Subcutaneous abdominal adipose tissue (tissue), 5 donors: ENCODE measurements at regions not wholly inside any gene's neighbourhood (a gene's known extent, or its start where the extent isn't known, plus 50 kb on each side); places are given as distances from the start of the nearest gene placed in this dataset.
A peak's percentile ranks its signal among the peaks of the same experiment; 100 is the strongest.
"Not testable (repeated sequence)": the region's sequence is repeated elsewhere in the genome, so short reads cannot be mapped to it uniquely, and the experiment has no call there.

Source experiments
- H3K27ac ChIP-seq: one replicate; pipeline ENCODE4 v1.7.0; 2013; ENCODE audit warnings: low read depth, mild to moderate bottlenecking, inconsistent platforms, low read length, moderate library complexity
- H3K27me3 ChIP-seq, 5 donors: one replicate each; pipeline ENCODE4 v1.7.0; 2013; ENCODE audit warnings: low read length in 5 of 5, inconsistent platforms in 1 of 5; ENCODE audit not compliant: control insufficient read depth in 5 of 5, insufficient read depth in 4 of 5
- H3K36me3 ChIP-seq, 5 donors: one replicate each; pipeline ENCODE4 v1.7.0; 2013; ENCODE audit warnings: low read length in 5 of 5; ENCODE audit not compliant: control insufficient read depth in 5 of 5, insufficient read depth in 5 of 5
- H3K4me1 ChIP-seq, 5 donors: one replicate each; pipeline ENCODE4 v1.7.0; 2013; ENCODE audit warnings: low read length in 5 of 5, mild to moderate bottlenecking in 3 of 5, moderate library complexity in 1 of 5; ENCODE audit not compliant: control insufficient read depth in 5 of 5, insufficient read depth in 5 of 5
- H3K4me3 ChIP-seq, 5 donors: one replicate each; pipeline ENCODE4 v1.7.0; 2013; ENCODE audit warnings: low read length in 5 of 5, low read depth in 1 of 5
- H3K9ac ChIP-seq, 5 donors: one replicate each; pipeline ENCODE4 v1.7.0; 2013; ENCODE audit warnings: low read length in 5 of 5, mild to moderate bottlenecking in 4 of 5, moderate library complexity in 3 of 5
- H3K9me3 ChIP-seq, 5 donors: one replicate each; pipeline ENCODE4 v1.7.0; 2013; ENCODE audit warnings: low read length in 5 of 5; ENCODE audit not compliant: control insufficient read depth in 5 of 5
- donor health status: healthy.
- donor health status: healthy.
- donor health status: healthy.
- donor health status: healthy.
- donor health status: healthy.

DNA sequence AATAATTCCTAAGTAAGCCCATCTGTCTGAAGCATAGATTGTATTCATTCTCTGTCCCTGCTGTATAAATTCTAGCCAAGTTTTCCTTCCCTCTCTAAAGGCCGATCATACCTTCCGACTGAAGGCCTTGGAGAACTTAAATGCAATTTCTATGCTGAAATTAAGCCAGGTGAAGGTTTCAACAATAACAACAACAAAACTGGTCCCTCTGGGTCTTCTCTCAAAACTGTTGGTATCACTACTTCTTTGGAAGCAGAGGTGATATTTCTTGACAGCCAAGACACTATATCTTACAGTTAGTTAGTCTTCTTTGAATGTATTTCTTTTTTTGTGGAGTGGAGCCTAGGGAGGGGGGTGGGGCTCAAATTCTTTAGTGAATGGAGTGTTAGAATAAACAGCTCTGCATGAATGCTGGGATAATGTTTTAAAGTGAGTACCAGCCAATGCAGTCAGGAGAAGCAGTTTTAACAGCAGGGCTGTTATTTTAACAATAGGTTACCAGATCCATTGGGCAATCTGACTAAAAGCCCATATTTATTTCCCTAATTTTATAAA, 508.9 kb downstream of the EBF1 start:
- Histone ChIP-seq H3K4me1 (peaks cover 2 to 25% (median 15%) of the 10 kb centered on the region in 5 donors), H3K9ac (peak overlapping the region in 1 of 5 donors; percentile 13), H3K4me3 (no peak overlapping the region), H3K9me3 (no peaks in the 10 kb centered on the region), H3K36me3 (no peaks in the 10 kb centered on the region), H3K27ac (no peak overlapping the region), H3K27me3 (no peaks in the 10 kb centered on the region)

DNA sequence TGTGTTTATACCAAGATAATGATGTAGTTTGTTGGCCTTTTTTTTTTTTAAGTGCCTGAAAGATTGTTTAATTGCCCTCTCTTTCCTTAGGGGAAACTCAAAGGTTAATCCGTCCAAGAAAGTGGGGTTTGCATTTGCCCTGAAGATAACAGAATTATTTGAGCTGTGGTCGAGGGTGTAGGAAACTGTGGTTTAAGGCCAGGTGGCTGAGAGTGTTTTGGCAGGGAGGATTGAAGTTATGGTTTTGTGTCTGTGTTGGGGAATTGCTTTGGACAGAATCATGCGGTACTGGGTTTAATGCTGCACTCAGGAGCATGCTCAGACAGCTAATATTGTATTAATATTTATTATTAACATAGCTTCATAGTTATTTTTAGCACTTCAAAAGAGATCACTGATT, 509.8 kb downstream of the EBF1 start:
- Histone ChIP-seq H3K27ac (no peak overlapping the region), H3K4me1 (peaks cover 2 to 25% (median 15%) of the 10 kb centered on the region in 5 donors), H3K36me3 (no peaks in the 10 kb centered on the region), H3K27me3 (no peaks in the 10 kb centered on the region), H3K9me3 (no peaks in the 10 kb centered on the region), H3K9ac (no peak overlapping the region), H3K4me3 (no peak overlapping the region)

DNA sequence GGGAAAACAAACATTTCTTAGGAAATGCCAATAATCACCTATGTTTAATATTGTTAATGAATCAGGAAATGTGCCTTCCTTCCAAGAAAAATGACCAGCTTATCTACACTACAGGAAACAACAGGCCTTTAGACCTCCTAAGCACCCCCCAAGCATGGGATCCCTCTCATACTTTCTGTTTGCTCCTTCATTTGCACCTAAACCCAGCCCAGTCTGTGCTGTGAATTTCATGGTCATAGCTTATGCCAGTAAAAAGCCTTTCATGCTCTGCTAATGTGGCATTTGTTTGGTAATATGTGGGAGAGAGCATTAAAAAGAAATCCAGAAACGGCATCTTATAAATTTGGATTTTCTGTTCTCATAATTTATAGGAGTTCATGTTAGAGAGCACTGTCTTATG, 511.1 kb downstream of the EBF1 start:
- Histone ChIP-seq H3K4me1 (peaks cover 2 to 25% (median 15%) of the 10 kb centered on the region in 5 donors), H3K36me3 (no peaks in the 10 kb centered on the region), H3K9ac (no peak overlapping the region), H3K4me3 (no peak overlapping the region), H3K27me3 (no peaks in the 10 kb centered on the region), H3K9me3 (no peaks in the 10 kb centered on the region), H3K27ac (no peak overlapping the region)

DNA sequence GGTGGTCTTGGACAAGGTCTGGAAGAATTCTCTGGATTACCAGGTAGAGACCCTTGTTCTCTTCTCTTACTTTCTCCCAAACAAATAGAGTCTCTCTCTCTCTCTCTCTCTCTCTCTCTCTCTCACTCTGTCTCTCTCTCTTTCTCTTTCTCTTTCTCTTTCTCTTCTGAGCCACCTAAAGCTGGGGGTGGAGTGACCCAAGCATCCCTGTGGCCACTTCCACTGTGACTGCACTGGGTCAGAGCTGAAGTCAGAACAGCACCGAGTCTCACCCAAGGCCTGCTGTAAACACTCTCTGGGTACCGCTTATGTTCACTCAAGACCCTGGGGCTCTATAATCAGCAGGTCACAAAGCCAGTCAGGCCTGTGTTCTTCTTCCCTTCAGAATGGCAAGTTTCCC, 513.7 kb downstream of the EBF1 start:
- Histone ChIP-seq H3K9ac (no peak overlapping the region), H3K9me3 (no peaks in the 10 kb centered on the region), H3K27me3 (no peaks in the 10 kb centered on the region), H3K4me3 (no peak overlapping the region), H3K36me3 (no peaks in the 10 kb centered on the region), H3K27ac (no peak overlapping the region), H3K4me1 (peaks cover 0 to 9% (median 5%) of the 10 kb centered on the region in 5 donors)

DNA sequence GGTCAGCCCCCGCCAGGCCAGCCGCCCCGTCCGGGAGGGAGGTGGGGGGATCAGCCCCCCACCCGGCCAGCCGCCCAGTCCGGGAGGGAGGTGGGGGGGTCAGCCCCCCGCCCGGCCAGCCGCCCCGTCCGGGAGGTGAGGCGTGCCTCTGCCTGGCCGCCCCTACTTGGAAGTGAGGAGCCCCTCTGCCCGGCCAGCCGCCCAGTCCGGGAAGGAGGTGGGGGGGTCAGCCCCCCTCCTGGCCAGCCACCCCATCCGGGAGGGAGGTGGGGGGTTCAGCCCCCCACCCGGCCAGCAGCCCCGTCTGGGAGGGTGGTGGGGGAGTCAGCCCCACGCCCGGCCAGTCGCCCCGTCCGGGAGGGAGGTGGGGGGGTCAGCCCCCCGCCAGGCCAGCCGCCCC, 517.0 kb downstream of the EBF1 start:
- not testable (repeated sequence) for H3K27me3 ChIP-seq, H3K9ac ChIP-seq, H3K36me3 ChIP-seq, H3K4me3 ChIP-seq, H3K4me1 ChIP-seq, H3K27ac ChIP-seq
- H3K9me3 ChIP-seq, result peaks cover 0 to 13% (median 5%) of the 10 kb centered on the region in 5 donors

DNA sequence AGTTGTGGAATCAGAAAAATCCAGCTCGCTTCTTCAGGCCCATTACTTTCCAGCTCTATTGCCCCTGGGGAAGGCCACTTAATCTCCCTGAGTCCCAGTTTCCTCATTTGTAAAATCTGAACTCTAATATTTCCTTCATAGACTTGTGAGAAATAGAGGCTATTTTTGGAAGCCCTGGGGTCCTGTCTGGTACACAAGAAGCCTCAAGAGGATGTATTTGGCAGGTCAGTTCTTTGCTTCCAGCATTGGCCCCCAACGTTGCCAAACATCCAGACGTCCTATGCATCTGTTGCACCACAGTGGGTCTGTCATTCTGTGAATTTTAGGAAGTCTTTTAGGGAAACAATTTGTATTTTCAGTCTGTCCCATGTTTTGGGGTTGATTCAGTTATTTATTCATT, 525.9 kb downstream of the EBF1 start:
- Histone ChIP-seq H3K9ac (no peak overlapping the region), H3K27ac (no peak overlapping the region), H3K9me3 (peaks cover 0 to 17% (median 14%) of the 10 kb centered on the region in 5 donors), H3K4me1 (peaks cover 3 to 22% (median 14%) of the 10 kb centered on the region in 5 donors), H3K36me3 (no peaks in the 10 kb centered on the region), H3K27me3 (no peaks in the 10 kb centered on the region), H3K4me3 (no peak overlapping the region)

DNA sequence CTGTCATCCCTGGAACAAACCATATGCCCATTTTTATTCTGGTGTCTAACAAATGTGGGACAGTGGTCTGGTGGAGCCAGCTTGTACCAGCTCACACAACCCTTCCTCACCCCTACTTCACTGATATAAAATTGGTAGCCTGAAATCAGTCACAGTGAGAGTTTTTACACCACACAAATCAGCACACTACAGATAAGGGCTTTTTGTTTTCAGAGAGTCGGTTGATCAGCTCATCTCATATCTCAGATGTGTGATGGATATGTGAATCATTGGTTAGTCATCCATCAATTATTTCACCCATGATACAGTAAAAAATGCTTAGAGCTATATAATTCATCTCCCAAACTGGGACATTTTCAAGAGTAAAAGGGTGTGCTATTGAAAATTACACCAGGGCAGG, 529.2 kb downstream of the EBF1 start:
- Histone ChIP-seq H3K4me1 (peaks cover 3 to 22% (median 14%) of the 10 kb centered on the region in 5 donors), H3K9ac (no peak overlapping the region), H3K27me3 (no peaks in the 10 kb centered on the region), H3K9me3 (no peaks in the 10 kb centered on the region), H3K4me3 (no peak overlapping the region), H3K27ac (no peak overlapping the region), H3K36me3 (no peaks in the 10 kb centered on the region)

DNA sequence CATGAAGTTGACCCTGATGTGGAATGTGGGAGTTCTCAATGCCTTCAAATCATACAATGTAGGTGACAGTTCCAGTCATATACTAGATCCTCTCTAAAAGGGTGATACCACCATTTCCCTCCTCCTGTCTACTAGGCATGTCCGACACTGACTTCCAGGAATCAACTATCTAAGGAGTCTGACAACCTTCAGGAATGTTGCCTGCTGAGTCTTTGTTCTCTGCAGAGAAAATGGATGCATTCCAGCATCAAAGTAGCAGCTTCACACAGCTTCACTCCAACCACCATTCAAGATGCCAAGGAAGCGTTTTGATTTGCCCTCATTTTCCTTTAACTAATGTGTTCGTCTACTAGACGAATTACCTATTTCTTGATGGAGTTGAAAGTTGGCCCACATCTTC, 530.2 kb downstream of the EBF1 start:
- Histone ChIP-seq H3K4me3 (no peak overlapping the region), H3K4me1 (peaks cover 3 to 29% (median 21%) of the 10 kb centered on the region in 5 donors), H3K27ac (no peak overlapping the region), H3K9ac (no peak overlapping the region), H3K27me3 (no peaks in the 10 kb centered on the region), H3K36me3 (no peaks in the 10 kb centered on the region), H3K9me3 (no peaks in the 10 kb centered on the region)

DNA sequence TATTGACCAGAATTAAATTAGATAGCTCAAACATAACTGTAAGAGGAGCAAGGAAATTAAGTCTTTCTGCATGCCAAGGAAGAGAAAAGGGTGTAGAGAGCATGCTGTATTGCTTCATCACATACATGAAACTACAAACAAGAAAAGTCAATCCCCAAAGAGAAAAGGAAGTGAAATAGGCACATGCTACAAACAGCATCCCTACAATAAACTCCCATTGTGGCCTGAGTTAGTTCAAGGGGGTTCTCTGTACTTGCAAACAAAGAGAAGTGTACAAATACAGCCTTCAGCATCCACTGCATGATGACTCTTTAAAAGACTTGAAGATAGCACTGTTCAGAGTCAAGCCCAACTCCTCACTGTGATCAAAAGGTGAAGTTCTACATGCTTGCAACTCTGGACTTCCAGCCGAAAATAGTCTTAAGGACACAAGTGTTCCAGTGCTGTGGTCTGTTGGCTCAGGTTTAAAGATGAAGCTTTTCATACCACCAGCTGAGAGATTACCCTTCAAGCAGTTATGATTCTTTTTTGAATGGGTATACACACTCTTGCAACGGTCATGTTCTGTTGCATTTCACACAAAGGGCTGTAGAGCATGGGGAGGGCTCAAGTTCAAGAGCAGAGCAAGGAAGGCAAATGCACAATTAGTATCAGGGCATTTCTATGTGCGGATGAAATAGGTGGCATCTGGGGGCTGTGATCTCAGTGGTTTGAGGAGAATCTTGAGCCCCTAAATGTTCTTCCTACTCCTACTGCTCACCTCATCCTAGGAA, 534.5 kb downstream of the EBF1 start:
- Histone ChIP-seq H3K9me3 (no peaks in the 10 kb centered on the region), H3K4me3 (no peak overlapping the region), H3K27me3 (no peaks in the 10 kb centered on the region), H3K36me3 (no peaks in the 10 kb centered on the region), H3K9ac (no peak overlapping the region), H3K4me1 (peaks cover 0 to 14% (median 13%) of the 10 kb centered on the region in 5 donors), H3K27ac (no peak overlapping the region)

DNA sequence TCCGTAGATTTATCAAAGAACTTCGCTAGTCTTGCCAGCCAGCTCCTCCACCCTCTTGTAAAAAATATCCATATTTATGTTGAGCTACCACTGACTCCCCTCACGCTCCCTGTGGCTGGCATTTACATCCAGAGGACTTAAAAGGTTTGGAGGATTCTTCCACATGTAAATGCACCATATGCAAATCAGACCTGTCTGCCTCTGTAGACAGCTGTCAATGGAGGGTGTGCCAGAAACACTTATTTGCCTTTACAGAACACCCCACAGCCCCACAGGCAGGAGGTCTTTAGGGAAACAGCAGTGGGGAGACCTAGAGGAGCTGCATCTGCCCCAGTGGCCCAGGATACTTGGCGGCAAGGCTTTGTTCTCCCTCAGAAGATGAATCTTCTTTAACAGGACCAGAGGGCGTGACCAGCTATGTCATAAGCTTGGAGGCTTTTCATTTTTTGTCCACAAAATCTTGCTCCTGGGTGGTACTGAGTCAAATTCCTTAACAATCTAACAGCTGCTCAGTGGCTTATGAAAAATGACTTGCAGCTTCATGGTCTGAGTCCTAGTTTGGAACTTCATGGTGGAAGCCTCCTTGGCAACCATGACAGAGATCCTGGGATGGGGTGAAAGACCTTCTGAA, 535.8 kb downstream of the EBF1 start:
- Histone ChIP-seq H3K27me3 (no peaks in the 10 kb centered on the region), H3K4me3 (no peak overlapping the region), H3K4me1 (peaks cover 0 to 18% (median 17%) of the 10 kb centered on the region in 5 donors), H3K27ac (no peak overlapping the region), H3K9ac (no peak overlapping the region), H3K36me3 (no peaks in the 10 kb centered on the region), H3K9me3 (no peaks in the 10 kb centered on the region)
